ENCODE measurements at regions not wholly inside any gene's neighbourhood (a gene's known extent, or its start where the extent isn't known, plus 50 kb on each side); places are given as distances from the start of the nearest gene placed in this dataset.

- H3K9ac ChIP-seq (ENCODE audit: low read length): no peak overlapping the region
- H3K9me2 ChIP-seq (replicated peaks; ENCODE audit: insufficient read depth, low read length): no peaks in the 10 kb centered on the region
- H3K4me3 ChIP-seq (ENCODE audit: low read length): no peak overlapping the region
- DNase-seq: no peak
- no peaks in the 10 kb centered on the region for H3F3A ChIP-seq (ENCODE audit: insufficient read depth, low read length)
- TF ChIP-seq EZH2 (optimal IDR thresholded peaks at IDR 0.05; ENCODE audit: low read depth, low read length): no peak
- H3K4me1 ChIP-seq (ENCODE audit: low read length): no peaks in the 10 kb centered on the region
- no peaks in the 10 kb centered on the region for H3K79me2 ChIP-seq (ENCODE audit: low read length)
- no peaks in the 10 kb centered on the region for H3K36me3 ChIP-seq (replicated peaks; ENCODE audit: insufficient read depth, low read length)
- no peak overlapping the region for H2AFZ ChIP-seq (ENCODE audit: low read length)
- H3K27ac ChIP-seq (ENCODE audit: low read length): no peak overlapping the region
- no peaks in the 10 kb centered on the region for H3K9me3 ChIP-seq (replicated peaks; ENCODE audit: insufficient read depth, low read length)
- H3K4me2 ChIP-seq (ENCODE audit: low read depth, low read length): no peak overlapping the region
- H4K20me1 ChIP-seq (ENCODE audit: insufficient read depth, low read length): no peaks in the 10 kb centered on the region
- H3K27me3 ChIP-seq (replicated peaks; ENCODE audit: insufficient read depth, low read length): no peaks in the 10 kb centered on the region
These were observed 1138.5 kb downstream of the BRD1 start for GRCh38 chr22:48689206-48689605.

DNA sequence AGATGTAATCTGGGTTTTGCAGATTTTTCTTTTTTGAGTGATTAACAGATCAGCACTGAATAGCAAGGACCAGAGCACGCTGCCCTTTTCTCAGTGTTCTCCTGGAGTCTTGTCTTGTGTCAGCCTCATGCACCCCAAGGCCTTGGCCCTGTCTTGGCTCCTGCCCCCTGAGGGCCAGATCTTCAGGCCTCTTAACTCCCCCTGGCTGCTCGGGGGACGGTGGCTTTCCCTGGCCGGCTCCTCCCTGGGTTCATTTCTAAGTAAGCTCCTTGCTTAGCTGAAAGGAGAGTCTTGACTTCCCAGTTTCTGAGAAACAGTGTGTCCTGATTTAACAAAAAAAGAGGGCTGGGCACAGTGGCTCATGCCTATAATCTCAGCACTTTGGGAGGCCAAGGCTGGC lies 1139.3 kb downstream of the BRD1 start:
- Histone ChIP-seq H3K4me2 (ENCODE audit: low read depth, low read length) (no peak overlapping the region), H3K4me3 (ENCODE audit: low read length) (no peak overlapping the region), H3K9ac (ENCODE audit: low read length) (no peak overlapping the region), H2AFZ (ENCODE audit: low read length) (no peak overlapping the region), H3K4me1 (ENCODE audit: low read length) (no peaks in the 10 kb centered on the region), H3K27ac (ENCODE audit: low read length) (no peak overlapping the region), H4K20me1 (ENCODE audit: insufficient read depth, low read length) (no peaks in the 10 kb centered on the region), H3K36me3 (replicated peaks; ENCODE audit: insufficient read depth, low read length) (no peaks in the 10 kb centered on the region), H3K9me2 (replicated peaks; ENCODE audit: insufficient read depth, low read length) (no peaks in the 10 kb centered on the region), H3F3A (ENCODE audit: insufficient read depth, low read length) (no peaks in the 10 kb centered on the region), H3K79me2 (ENCODE audit: low read length) (no peaks in the 10 kb centered on the region), H3K9me3 (replicated peaks; ENCODE audit: insufficient read depth, low read length) (no peaks in the 10 kb centered on the region), H3K27me3 (replicated peaks; ENCODE audit: insufficient read depth, low read length) (no peaks in the 10 kb centered on the region)
- DNase-seq: no peak
- TF ChIP-seq CTCF (IDR thresholded peaks at IDR 0.05; ENCODE audit: low read length) (no peak), EZH2 (optimal IDR thresholded peaks at IDR 0.05; ENCODE audit: low read depth, low read length) (no peak), EZH2phosphoT487 (IDR thresholded peaks at IDR 0.05; ENCODE audit: low read length) (no peak)

- H2AFZ ChIP-seq (ENCODE audit: low read length): no peak overlapping the region
- H3K4me1 ChIP-seq (ENCODE audit: low read length): no peaks in the 10 kb centered on the region
- DNase-seq: no peak
- no peak for TF ChIP-seq CTCF (IDR thresholded peaks at IDR 0.05; ENCODE audit: low read length)
- no peak for TF ChIP-seq EZH2phosphoT487 (IDR thresholded peaks at IDR 0.05; ENCODE audit: low read length)
- no peaks in the 10 kb centered on the region for H3F3A ChIP-seq (ENCODE audit: insufficient read depth, low read length)
- no peaks in the 10 kb centered on the region for H3K36me3 ChIP-seq (replicated peaks; ENCODE audit: insufficient read depth, low read length)
- H3K27ac ChIP-seq (ENCODE audit: low read length): no peak overlapping the region
- H3K9me2 ChIP-seq (replicated peaks; ENCODE audit: insufficient read depth, low read length): no peaks in the 10 kb centered on the region
- no peaks in the 10 kb centered on the region for H3K9me3 ChIP-seq (replicated peaks; ENCODE audit: insufficient read depth, low read length)
- no peak overlapping the region for H3K4me2 ChIP-seq (ENCODE audit: low read depth, low read length)
- no peak overlapping the region for H3K4me3 ChIP-seq (ENCODE audit: low read length)
- H3K9ac ChIP-seq (ENCODE audit: low read length): no peak overlapping the region
- H3K27me3 ChIP-seq (replicated peaks; ENCODE audit: insufficient read depth, low read length): no peaks in the 10 kb centered on the region
- no peaks in the 10 kb centered on the region for H3K79me2 ChIP-seq (ENCODE audit: low read length)
- no peaks in the 10 kb centered on the region for H4K20me1 ChIP-seq (ENCODE audit: insufficient read depth, low read length)
These were observed 1140.1 kb downstream of the BRD1 start for GRCh38 chr22:48687606-48688005.

- Histone ChIP-seq H3K27me3 (replicated peaks; ENCODE audit: insufficient read depth, low read length) (no peaks in the 10 kb centered on the region), H3K4me1 (ENCODE audit: low read length) (no peaks in the 10 kb centered on the region), H3K9ac (ENCODE audit: low read length) (no peak overlapping the region), H3K27ac (ENCODE audit: low read length) (no peak overlapping the region), H3K9me3 (replicated peaks; ENCODE audit: insufficient read depth, low read length) (no peaks in the 10 kb centered on the region), H3K36me3 (replicated peaks; ENCODE audit: insufficient read depth, low read length) (no peaks in the 10 kb centered on the region), H2AFZ (ENCODE audit: low read length) (no peak overlapping the region), H3K4me3 (ENCODE audit: low read length) (no peak overlapping the region), H3K4me2 (ENCODE audit: low read depth, low read length) (no peak overlapping the region), H4K20me1 (ENCODE audit: insufficient read depth, low read length) (no peaks in the 10 kb centered on the region), H3K9me2 (replicated peaks; ENCODE audit: insufficient read depth, low read length) (no peaks in the 10 kb centered on the region), H3F3A (ENCODE audit: insufficient read depth, low read length) (no peaks in the 10 kb centered on the region), H3K79me2 (ENCODE audit: low read length) (no peaks in the 10 kb centered on the region)
- no peak for DNase-seq
- TF ChIP-seq EZH2phosphoT487 (IDR thresholded peaks at IDR 0.05; ENCODE audit: low read length): no peak
- no peak for TF ChIP-seq EZH2 (optimal IDR thresholded peaks at IDR 0.05; ENCODE audit: low read depth, low read length)
- no peak for TF ChIP-seq CTCF (IDR thresholded peaks at IDR 0.05; ENCODE audit: low read length)
These were observed 1140.9 kb downstream of the BRD1 start for GRCh38 chr22:48686694-48687302.

Measured in MM.1S (cell line).